Endothelial cell of umbilical vein (primary cell): ENCODE measurements at regions not wholly inside any gene's neighbourhood (a gene's known extent, or its start where the extent isn't known, plus 50 kb on each side); places are given as distances from the start of the nearest gene placed in this dataset.

Source experiments
- BruUV-seq: library from RNA; stranded (reverse); fragments of 400-500 nt; replicated peaks from 2 replicates; lab custom pipeline; 2021; lab: Mats Ljungman, UMichigan
- CTCF ChIA-PET: fragments of 300-600, 350-600 bp; sonication (Branson Sonifier 250); formaldehyde crosslinking; loops from one replicate; lab custom pipeline; 2021; ENCODE audit warnings: antibody characterized with exemption, inconsistent platforms; lab: Charles Lee
- POLR2A ChIA-PET: fragments of 300-600, 350-600 bp; sonication (Branson Sonifier 250); formaldehyde crosslinking; loops from one replicate; lab custom pipeline; 2021; ENCODE audit warnings: antibody characterized with exemption, inconsistent platforms; lab: Charles Lee
- DNase-seq: peaks from one replicate; pipeline ENCODE4 v3.0.0-alpha.2; 2011; ENCODE audit warnings: low read depth, low spot score
- FAIRE-seq: peaks from 2 replicates; lab custom pipeline; 2011; peaks lifted over from hg19 to GRCh38; lab: Jason Lieb, UNC
- H2AFZ ChIP-seq: 2 replicates; pipeline ENCODE4 v1.6.0; 2012; ENCODE audit warnings: low read depth, low read length, control low read depth, inconsistent platforms
- H3K27ac ChIP-seq: 2 replicates; pipeline ENCODE4 v1.5.1; 2011; ENCODE audit warnings: low read depth, mild to moderate bottlenecking, control low read depth, low read length, moderate library complexity; ENCODE audit not compliant: insufficient read depth
- H3K27me3 ChIP-seq, 2 experiments: 2 replicates each; pipeline versions ENCODE4 v1.6.0 to v1.6.1; 2011; ENCODE audit warnings: low read length in 2 of 2, mixed read lengths in 1 of 2; ENCODE audit not compliant: control insufficient read depth in 2 of 2, insufficient read depth in 2 of 2
- H3K36me3 ChIP-seq, 2 experiments: 2 replicates in 1 of 2; 3 replicates in 1 of 2; pipeline ENCODE4 v1.5.1; 2011; ENCODE audit warnings: low read length in 2 of 2, mild to moderate bottlenecking in 1 of 2, moderate library complexity in 1 of 2; ENCODE audit not compliant: control insufficient read depth in 2 of 2, insufficient read depth in 2 of 2; ENCODE audit errors: extremely low read depth in 1 of 2
- H3K4me1 ChIP-seq: 3 replicates; pipeline ENCODE4 v1.5.1; 2011; ENCODE audit warnings: mild to moderate bottlenecking, low read length; ENCODE audit not compliant: control insufficient read depth, insufficient read depth; ENCODE audit errors: extremely low read depth
- H3K4me2 ChIP-seq: 2 replicates; pipeline ENCODE4 v1.6.1; 2011; ENCODE audit warnings: low read length, control low read depth, mixed read lengths; ENCODE audit not compliant: insufficient read depth
- H3K4me3 ChIP-seq, 3 experiments: fragments of 200-600 bp in 1 of 3; sonication (generic), shearing (Covaris generic) in 1 of 3; replicated peaks in 1 of 3; 2 replicates each; pipeline ENCODE4 v1.5.1; 2011 to 2016; ENCODE audit warnings: control low read depth in 3 of 3, low read length in 3 of 3, mild to moderate bottlenecking in 2 of 3, inconsistent platforms in 1 of 3, low read depth in 1 of 3, moderate library complexity in 1 of 3; ENCODE audit not compliant: insufficient read depth in 1 of 3
- H3K79me2 ChIP-seq: 2 replicates; pipeline ENCODE4 v1.6.0; 2012; ENCODE audit warnings: low read length, inconsistent platforms; ENCODE audit not compliant: control insufficient read depth, insufficient read depth
- H3K9ac ChIP-seq: replicated peaks from 2 replicates; pipeline ENCODE3; 2011; ENCODE audit warnings: low read length, control low read depth; ENCODE audit not compliant: insufficient read depth; ENCODE audit errors: extremely low read depth
- H3K9me1 ChIP-seq: replicated peaks from 3 replicates; pipeline ENCODE4 v1.6.0; 2011; ENCODE audit warnings: mild to moderate bottlenecking, low read length; ENCODE audit not compliant: control insufficient read depth, insufficient read depth; ENCODE audit errors: extremely low read depth
- H3K9me3 ChIP-seq: replicated peaks from 2 replicates; pipeline ENCODE4 v1.5.1; 2012; ENCODE audit warnings: low read length, inconsistent platforms; ENCODE audit not compliant: control insufficient read depth, insufficient read depth
- H4K20me1 ChIP-seq: replicated peaks from 2 replicates; pipeline ENCODE3; 2011; ENCODE audit warnings: mild to moderate bottlenecking, low read length; ENCODE audit not compliant: control insufficient read depth, insufficient read depth; ENCODE audit errors: extremely low read depth
- CTCF ChIP-seq, 2 donors: IDR thresholded peaks; 1 replicate in 1 of 2; 2 replicates in 1 of 2; pipeline ENCODE4 v1.5.1; 2011; ENCODE audit warnings: low read length in 2 of 2, mild to moderate bottlenecking in 2 of 2, moderate library complexity in 2 of 2, control low read depth in 1 of 2, inconsistent platforms in 1 of 2, low read depth in 1 of 2; ENCODE audit not compliant: insufficient read depth in 1 of 2; ENCODE audit errors: extremely low read depth in 1 of 2
- EZH2 ChIP-seq: IDR thresholded peaks from 2 replicates; pipeline ENCODE4 v1.6.1; 2012; ENCODE audit warnings: borderline replicate concordance, low read depth, mild to moderate bottlenecking, moderate library complexity, low read length, inconsistent platforms; ENCODE audit not compliant: severe bottlenecking
- FOS ChIP-seq: IDR thresholded peaks from 2 replicates; pipeline ENCODE4 v1.6.1; 2011; ENCODE audit warnings: mild to moderate bottlenecking, low read length, moderate library complexity, borderline replicate concordance; ENCODE audit not compliant: insufficient read depth
- GATA2 ChIP-seq: IDR thresholded peaks from 2 replicates; pipeline ENCODE4 v1.7.0; 2011; ENCODE audit warnings: low read depth, mild to moderate bottlenecking, moderate library complexity, mixed read lengths, low read length; ENCODE audit not compliant: insufficient read length, insufficient read depth
- JUN ChIP-seq: IDR thresholded peaks from 2 replicates; pipeline ENCODE4 v1.6.1; 2011; ENCODE audit warnings: borderline replicate concordance, low read depth; ENCODE audit not compliant: insufficient read length, insufficient read depth
- MAX ChIP-seq: IDR thresholded peaks from 2 replicates; pipeline ENCODE4 v1.6.1; 2011; ENCODE audit not compliant: insufficient read depth, insufficient read length
- MYC ChIP-seq: IDR thresholded peaks from one replicate; pipeline ENCODE4 v1.6.1; 2011; ENCODE audit warnings: mild to moderate bottlenecking, low read depth, low read length
- POLR2A ChIP-seq: IDR thresholded peaks from 2 replicates; pipeline ENCODE4 v1.6.1; 2012; ENCODE audit warnings: low read depth, mild to moderate bottlenecking, control low read depth, low read length
- POLR2AphosphoS5 ChIP-seq: IDR thresholded peaks from 2 replicates; pipeline ENCODE4 v1.6.1; 2012; ENCODE audit warnings: low read depth, mild to moderate bottlenecking, control low read depth, low read length, moderate library complexity; ENCODE audit not compliant: insufficient read depth
- dilution Hi-C: fragments of 300-500 bp; cut with MboI; formaldehyde crosslinking; loops from one replicate; pipeline ENCODE4 v1.15.0; 2019; ENCODE audit warnings: low sequenced_read_pairs; ENCODE audit not compliant: extremely low pct_ligation_motif_present
- intact Hi-C: fragments of 100-400 bp; cut with micrococcal nuclease; formaldehyde crosslinking; loops from one replicate; pipeline ENCODE4 v1.10.0; 2022

- Histone ChIP-seq H3K4me2 (no peak overlapping the region), H3K9me1 (no peaks in the 10 kb centered on the region), H4K20me1 (no peaks in the 10 kb centered on the region), H3K79me2 (no peaks in the 10 kb centered on the region), H3K9ac (no peak overlapping the region), H3K27me3 (no peaks in the 10 kb centered on the region), H3K36me3 (no peaks in the 10 kb centered on the region), H3K4me1 (no peaks in the 10 kb centered on the region), H3K9me3 (no peaks in the 10 kb centered on the region), H3K4me3 (no peak overlapping the region), H2AFZ (no peak overlapping the region), H3K27ac (no peak overlapping the region)
- POLR2A ChIA-PET = interaction anchor here (0.6 kb wide), 1 partner anchor 66 kb away, joined by 3 read pairs; no protein-coding TSS in a partner anchor
- BruUV-seq = no TSS peak
- DNase-seq (no peak), FAIRE-seq (no peak)
- CTCF ChIA-PET = no interaction called here
- TF ChIP-seq EZH2 (no peak), MAX (no peak), JUN (no peak), MYC (no peak), POLR2A (no peak), POLR2AphosphoS5 (no peak), FOS (no peak), CTCF (IDR thresholded peaks at IDR 0.05; ENCODE audit: extremely low read depth in 1 of 2, insufficient read depth in 1 of 2, low read depth in 1 of 2, low read length in 2 of 2) (no peak), GATA2 (no peak)
- dilution Hi-C loops (no loop called here), intact Hi-C loops (no loop called here)
These were observed 623.1 kb downstream of the HTR1B start for GRCh38 chr6:76840041-76840745.
